ENCODE measurements at regions not wholly inside any gene's neighbourhood (a gene's known extent, or its start where the extent isn't known, plus 50 kb on each side); places are given as distances from the start of the nearest gene placed in this dataset.

GRCh38 chr7:85509476-85509875 is 322.6 kb upstream of the SEMA3D start:
- no peak for DNase-seq (ENCODE audit: low read depth)
- TF ChIP-seq, protein P1, sequence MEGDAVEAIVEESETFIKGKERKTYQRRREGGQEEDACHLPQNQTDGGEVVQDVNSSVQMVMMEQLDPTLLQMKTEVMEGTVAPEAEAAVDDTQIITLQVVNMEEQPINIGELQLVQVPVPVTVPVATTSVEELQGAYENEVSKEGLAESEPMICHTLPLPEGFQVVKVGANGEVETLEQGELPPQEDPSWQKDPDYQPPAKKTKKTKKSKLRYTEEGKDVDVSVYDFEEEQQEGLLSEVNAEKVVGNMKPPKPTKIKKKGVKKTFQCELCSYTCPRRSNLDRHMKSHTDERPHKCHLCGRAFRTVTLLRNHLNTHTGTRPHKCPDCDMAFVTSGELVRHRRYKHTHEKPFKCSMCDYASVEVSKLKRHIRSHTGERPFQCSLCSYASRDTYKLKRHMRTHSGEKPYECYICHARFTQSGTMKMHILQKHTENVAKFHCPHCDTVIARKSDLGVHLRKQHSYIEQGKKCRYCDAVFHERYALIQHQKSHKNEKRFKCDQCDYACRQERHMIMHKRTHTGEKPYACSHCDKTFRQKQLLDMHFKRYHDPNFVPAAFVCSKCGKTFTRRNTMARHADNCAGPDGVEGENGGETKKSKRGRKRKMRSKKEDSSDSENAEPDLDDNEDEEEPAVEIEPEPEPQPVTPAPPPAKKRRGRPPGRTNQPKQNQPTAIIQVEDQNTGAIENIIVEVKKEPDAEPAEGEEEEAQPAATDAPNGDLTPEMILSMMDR (IDR thresholded peaks at IDR 0.05; ENCODE audit: low read depth, low read length, missing control alignments) = no peak
- in situ Hi-C loops (cut with HindIII; ENCODE audit: low sequenced_read_pairs) = no loop called here
- no peak overlapping the region for H3K4me3 ChIP-seq (ENCODE audit: low read depth, low read length)

DNA sequence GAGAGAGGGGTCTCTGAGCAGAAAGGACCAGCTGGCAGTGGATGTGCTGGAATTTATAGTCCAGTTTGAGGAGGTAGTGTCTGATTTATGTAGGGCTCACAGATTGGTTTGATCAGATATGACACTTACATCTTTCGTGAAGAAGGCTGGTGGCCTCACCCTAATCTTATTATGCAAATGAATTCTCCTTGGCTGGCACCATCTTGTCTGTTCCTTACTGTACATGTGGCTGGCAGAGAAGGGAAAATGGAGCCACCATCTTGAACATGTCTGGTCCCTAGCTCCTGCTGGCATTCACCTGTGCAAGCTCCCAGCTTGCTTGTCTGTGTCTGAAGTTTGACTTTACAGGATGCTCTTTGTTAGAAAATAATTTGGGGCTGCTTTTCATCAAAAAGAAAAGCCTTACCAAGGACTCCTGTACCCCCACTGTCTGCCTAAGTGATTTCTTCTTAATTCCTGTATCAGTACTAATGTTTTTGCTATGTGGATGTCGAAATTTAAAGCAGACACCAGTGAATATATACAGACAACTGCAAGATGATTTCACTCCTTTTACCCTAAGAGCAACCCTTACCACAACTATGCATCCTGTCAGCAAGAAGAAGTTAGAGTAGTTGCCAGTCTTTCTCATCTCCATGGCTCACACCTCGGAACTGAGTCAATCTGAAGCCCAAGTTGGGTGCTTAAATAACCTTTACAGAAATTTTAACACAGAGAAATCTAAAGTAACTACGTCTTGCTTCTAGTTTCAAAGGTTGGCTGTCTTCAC is 322.0 kb upstream of the SEMA3D start:
- TF ChIP-seq, protein P1 (IDR thresholded peaks at IDR 0.05; ENCODE audit: low read depth, low read length, missing control alignments) = no peak
- in situ Hi-C loops (cut with HindIII; ENCODE audit: low sequenced_read_pairs) = no loop called here
- peak; percentile 2 for DNase-seq (ENCODE audit: low read depth)
- no peak overlapping the region for H3K4me3 ChIP-seq (ENCODE audit: low read depth, low read length)

DNA sequence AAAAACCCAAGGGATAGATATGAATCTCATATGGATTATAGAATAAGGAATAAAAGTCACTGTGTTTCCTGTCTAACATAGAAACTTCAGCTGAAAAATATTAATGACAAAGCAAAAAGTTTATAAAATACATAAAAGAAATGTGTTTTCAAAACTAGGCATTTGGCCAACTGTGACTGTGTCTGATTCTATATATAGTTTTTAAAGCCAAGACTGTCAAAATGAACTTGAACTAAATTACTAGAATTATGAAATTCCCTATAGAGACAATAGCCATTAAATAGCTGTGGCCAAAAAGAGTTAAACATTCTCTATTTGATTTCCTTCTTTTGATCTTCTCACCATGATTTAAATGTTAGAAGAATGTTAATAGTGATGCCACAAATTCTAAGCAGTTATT is 311.2 kb upstream of the SEMA3D start:
- TF ChIP-seq, protein P1 (IDR thresholded peaks at IDR 0.05; ENCODE audit: low read depth, low read length, missing control alignments) = no peak
- DNase-seq (ENCODE audit: low read depth) = no peak
- H3K4me3 ChIP-seq (ENCODE audit: low read depth, low read length) = no peak overlapping the region
- in situ Hi-C loops (cut with HindIII; ENCODE audit: low sequenced_read_pairs) = no loop called here

GRCh38 chr7:85489498-85489897 is 302.6 kb upstream of the SEMA3D start:
- TF ChIP-seq, protein P1 (IDR thresholded peaks at IDR 0.05; ENCODE audit: low read depth, low read length, missing control alignments) = no peak
- no peak overlapping the region for H3K4me3 ChIP-seq (ENCODE audit: low read depth, low read length)
- in situ Hi-C loops (cut with HindIII; ENCODE audit: low sequenced_read_pairs) = no loop called here
- DNase-seq (ENCODE audit: low read depth) = peak; percentile 69

DNA sequence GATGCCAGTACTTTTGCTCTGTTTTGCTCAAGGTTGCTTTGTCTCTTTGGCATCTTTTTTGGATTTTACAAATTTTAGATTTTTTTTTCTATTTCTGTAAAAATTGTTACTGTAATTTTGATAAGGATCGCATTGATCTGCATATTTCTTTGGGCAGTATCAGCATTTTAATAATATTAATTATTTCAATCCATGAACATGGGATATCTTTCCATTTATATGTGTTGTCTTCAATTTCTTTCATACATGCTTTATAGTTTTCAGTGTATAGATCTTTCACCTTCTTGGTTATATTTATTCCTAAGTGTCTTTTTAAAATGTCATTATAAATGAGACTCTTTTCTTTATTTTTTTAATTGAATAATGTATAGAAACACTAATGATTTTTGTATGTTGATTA is 301.6 kb upstream of the SEMA3D start:
- no peak for DNase-seq (ENCODE audit: low read depth)
- TF ChIP-seq, protein P1 (IDR thresholded peaks at IDR 0.05; ENCODE audit: low read depth, low read length, missing control alignments) = no peak
- in situ Hi-C loops (cut with HindIII; ENCODE audit: low sequenced_read_pairs) = no loop called here
- H3K4me3 ChIP-seq (ENCODE audit: low read depth, low read length) = no peak overlapping the region

- no peak overlapping the region for H3K4me3 ChIP-seq (ENCODE audit: low read depth, low read length)
- peak; percentile 69 for DNase-seq (ENCODE audit: low read depth)
- in situ Hi-C loops (cut with HindIII; ENCODE audit: low sequenced_read_pairs) = no loop called here
- TF ChIP-seq, protein P1 (IDR thresholded peaks at IDR 0.05; ENCODE audit: low read depth, low read length, missing control alignments) = no peak
Observed at GRCh38 chr7:85483177-85483576, 296.3 kb upstream of the SEMA3D start.
